CD4-positive, alpha-beta T cell treated with Interleukin-4 for 1 hour (primary cell): ENCODE measurements at regions not wholly inside any gene's neighbourhood (a gene's known extent, or its start where the extent isn't known, plus 50 kb on each side); places are given as distances from the start of the nearest gene placed in this dataset.
"Not testable (repeated sequence)": the region's sequence is repeated elsewhere in the genome, so short reads cannot be mapped to it uniquely, and the experiment has no call there.

Experiments
- DNase-seq, 2 donors: peaks; one replicate each; pipeline ENCODE4 v3.0.0-alpha.2; 2020 to 2022

DNA sequence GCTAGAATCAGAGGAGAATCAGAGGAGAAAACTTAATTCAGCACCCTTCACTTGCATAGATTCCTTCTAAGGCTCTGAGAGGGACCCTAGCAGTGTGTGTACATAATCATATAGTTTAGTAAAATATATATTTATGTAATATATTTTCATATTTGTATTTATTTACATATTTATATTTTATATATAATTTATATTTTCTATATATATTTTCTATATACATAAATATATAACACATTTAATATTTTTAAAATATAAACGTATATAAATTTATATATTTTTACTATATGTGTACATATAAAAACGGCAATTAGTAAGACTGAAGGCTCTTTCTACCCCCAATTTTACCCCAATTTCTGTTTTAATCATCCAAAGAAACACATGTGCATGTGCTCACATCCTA, 80.3 kb downstream of the NXPE2 start:
- no peak for DNase-seq

DNA sequence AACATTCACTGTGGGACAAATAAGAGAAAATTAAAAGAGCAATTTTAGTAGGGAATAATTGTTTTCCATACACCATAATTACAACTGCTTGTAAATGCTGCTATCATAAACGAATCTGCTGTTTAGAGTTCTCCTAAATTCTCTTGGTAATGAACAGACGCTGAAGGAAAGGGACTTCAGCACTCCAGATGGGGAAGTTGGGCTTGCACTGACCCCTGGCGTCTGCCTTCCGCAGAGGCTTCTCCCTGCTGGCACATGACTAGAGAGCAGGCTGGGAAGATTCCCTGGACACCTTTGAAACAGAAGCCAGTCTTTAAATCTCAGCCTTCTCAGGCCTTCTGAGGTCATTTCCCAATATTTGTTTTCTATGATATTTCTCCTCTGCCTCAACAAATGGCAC, 84.1 kb downstream of the NXPE2 start:
- DNase-seq, result no peak

DNA sequence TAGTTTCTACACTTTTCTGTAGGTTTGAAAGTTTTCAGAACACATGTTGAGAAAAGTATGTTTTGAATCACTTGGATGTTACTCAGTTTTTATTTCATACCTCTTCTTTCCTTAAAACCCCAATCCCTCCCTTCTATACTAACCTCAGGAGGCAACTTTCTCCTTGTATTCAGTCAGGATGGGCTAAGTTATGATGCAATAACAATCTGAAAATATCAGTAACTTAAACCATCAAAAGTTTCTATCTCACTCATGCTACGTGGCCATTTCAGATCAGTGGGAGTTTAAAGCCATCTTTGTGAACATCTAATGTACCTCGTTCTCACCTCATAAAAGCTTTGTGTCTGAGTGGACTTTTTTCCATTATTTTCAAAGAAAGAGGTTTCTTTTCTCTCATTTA, 86.2 kb downstream of the NXPE2 start:
- DNase-seq, result no peak

DNA sequence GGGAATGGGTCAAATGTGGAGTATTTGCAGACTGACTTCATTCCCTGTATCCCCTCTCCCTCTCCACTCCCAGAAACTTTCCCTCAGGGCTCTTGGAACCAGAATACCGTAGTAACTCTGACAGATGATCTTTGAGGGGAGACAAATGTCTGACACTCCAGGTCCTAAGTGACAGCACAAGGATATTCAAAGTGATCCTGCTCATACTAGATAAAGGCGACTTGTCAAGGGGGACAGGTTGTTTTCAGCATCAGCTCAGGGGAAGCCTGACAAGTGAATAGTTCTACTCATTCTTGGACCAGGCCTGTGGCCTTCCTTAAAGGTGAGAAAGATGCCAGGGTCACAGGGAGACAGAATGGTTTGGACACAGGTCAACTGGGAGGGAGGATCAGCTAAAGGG, 92.8 kb downstream of the NXPE2 start:
- DNase-seq, result no peak

DNA sequence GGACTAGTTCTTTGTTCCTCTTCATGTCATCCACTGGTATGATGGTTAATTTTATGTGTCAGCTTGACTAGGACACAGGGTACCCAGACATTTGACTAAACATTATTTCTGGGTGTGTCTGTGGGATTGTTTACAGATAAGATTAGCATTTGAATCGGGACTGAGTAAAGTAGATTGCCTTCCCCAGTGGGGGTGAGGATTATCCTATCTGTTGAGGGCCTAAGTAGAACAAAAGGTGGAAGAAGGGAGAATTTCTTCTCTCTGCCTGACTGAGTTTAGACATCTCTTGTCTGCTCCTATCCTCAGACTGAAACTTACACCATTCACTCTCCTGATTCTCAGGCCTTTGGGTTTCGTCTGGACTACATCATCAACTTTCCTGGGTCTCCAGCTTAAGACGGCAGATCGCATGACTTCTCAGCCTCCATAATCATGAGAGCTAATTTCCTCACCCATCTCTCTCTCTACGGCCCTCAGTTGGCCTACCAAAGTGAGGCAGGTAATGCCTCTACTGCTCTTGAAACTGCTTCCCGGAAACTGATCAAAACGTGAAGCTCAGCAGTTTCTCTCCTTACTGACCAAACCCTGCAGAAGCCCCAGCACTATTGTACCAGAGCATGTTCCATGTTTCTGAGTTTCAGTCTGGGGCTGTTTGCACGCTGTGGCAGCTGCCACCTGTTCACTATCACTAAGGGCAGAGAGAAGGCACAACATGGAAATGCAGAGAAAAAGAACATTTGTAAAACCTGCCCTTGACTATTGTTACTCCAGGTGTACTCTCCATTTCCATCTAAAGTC, 95.4 kb downstream of the NXPE2 start:
- DNase-seq, result no peak

DNA sequence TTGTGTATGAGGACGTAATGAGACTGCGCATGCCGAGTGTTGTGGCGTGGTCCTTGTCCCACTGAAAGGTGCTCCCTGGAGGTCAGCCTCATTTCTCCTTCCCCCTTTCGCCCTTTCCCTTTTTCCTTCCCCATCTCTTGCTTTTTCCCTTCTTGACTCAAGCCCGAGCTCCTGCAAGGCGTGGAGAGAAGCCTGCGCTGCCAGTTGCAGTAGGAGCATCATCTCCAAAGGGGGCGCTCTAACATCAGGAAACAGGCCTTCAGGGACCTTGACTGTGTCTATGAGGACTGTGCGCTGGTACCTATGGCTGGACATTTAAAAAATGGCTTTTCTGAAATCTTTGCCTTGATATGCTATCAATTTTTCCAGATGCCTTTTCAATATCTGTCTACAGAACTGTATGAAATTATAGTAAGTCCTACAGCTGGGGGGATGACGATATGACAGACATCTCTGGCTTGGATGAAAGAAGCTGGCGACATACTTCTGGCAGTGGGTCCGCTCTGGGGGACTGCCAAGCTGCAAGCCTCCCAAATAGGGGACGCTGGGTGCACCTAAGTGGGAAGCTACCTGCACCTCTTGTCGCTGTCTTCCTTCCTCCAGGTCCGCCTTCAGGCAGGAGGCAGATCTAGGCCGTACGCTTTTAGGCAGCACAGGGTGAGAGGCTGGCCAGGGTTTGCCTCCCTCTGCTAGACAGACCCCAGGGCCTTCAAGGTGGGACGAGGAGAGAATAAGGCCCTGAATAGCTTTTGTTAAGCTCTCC, 96.5 kb downstream of the NXPE2 start:
- peak in 1 of 2 donors; percentile 6 for DNase-seq

DNA sequence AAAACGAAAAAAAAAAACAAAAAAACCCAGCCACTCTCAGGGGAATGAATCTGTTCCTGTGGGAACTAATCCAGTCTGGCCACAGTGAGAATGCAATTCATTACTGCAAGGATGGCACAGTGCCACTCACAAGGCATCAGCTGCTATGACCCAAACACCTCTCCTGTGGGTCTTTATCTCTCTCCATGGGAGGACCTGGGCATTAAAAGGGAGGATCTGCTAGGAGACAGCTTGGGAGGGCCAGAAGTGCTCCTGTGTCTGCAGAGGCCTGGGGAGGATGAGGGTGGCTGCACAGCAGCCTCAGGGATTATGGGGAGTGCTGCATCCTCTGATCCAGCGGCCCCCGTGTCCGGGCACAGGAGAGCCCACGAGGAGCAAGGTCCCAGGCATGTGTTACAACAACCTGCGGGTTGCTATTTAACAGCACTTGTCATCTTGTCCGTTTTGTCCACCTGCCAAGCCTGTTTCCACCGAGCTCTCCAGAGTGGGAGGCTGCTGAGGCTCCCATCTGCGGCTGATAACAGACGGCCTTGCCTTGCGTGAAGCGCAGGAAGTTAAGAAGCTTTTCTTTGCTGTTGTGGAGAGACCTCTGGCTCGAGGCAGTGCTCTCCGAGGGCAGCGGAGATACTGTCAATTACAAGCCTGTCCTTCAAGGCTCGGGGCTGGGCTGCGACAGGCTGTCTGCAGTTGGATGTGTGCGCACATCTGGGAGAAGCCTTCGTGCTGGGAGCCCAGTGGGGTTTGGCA, 97.7 kb downstream of the NXPE2 start:
- no peak for DNase-seq

DNA sequence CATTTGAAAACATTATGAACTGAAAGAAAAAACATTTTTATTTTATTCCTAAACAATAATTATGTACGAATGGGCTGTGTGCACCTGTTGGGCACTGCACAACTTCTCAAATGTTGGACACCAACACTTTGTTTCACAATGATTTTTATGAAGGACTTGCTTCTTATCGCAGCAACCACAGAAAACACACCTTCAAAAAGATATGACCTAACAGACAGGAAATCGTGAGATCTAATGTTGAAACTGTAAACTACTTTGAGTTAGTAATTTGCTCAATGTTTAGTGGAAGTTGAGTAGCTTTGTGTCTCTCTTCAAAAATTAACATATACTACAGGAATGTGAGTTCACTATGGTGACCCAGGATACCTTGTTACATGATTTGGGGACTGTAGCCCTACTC, 98.6 kb downstream of the NXPE2 start:
- DNase-seq, result no peak

DNA sequence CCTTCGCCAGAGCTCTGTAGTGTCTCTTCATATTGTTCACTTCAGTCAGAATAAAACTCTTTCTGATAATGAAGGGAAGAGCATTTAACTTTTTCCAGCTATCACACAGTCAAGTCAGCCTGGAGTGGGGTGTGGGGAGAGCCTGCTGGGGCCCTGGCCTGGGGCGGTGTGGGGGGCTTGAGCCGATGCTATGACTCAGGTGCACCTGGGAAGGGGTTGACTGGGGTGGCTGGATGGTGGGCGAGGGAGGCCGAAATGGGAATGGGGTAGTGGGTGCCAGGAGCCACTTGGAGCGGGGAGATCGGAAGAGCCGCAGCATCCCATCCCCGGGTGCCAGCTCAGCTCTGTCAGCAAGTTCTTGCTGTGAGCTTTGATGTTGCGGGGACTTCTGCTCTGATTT, 100.9 kb downstream of the NXPE2 start:
- DNase-seq, result no peak

DNA sequence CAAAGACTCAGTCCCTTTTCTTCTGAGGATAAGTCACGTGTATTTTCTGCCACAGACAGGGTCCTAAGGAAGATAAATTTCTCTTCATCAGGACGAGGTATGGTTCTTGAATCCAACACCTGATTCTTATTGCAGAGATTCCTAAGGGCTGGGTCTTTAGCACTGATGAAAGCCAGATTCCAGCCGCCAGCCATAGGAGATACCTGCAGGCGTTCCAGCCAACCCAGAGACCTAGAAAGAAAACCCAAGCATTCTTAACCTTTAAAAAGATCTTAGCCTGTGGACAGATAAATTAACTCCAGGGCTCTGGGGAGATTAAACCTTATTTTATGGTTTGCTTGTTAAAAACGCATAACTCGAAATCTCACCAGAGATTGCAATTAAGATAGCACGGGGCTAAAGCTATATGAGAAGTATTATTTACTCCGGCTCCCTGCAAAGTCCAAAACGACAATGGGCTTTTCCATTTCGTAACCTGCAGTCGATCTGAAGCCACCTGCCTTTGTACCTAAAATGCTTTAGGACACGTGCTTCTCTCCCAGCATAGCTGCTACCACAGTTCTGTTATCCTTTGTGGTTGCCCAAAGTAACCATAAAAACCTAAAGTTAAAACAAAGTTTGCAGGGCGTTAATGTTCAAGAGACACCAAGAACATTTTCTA, 104.5 kb downstream of the NXPE2 start:
- DNase-seq, result no peak

DNA sequence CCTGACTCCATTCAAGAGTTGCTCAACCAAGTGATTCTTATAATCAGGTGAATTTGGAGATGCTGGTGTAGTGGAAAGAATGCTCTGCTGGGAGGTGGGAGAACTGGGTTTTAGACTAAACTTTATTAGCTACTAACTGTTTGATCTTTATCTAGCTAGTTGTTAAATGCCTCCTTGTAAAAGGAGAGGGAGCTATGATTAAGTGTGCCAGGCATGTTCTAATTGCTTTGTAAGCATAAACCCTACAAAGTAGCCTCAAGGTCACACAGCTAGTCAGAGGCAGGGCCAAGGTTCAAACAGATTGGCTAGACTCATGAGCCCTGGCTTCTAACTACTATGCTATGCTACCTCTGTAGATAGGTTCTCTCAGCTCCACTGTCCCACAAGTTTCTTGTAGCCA, 105.5 kb downstream of the NXPE2 start:
- no peak for DNase-seq

DNA sequence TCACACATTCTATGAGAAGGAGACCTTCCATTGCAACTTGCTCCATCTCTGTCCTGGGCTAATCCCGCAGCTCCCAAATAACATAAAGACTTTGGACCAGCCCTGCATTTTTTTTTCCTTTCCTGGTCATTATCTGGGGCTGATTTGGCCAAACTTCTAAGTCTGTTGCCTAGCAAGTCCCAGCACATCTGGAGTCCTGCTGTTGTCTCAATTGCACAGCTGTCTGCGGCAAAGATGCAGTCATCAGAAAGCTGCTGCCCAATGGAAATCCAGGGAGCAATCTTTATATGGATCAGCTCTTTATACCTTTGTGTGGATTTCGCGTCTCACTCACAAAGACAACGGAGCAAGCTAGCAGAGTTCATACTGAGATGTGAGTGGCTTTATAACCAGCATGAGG, 105.9 kb downstream of the NXPE2 start:
- DNase-seq, result no peak

DNA sequence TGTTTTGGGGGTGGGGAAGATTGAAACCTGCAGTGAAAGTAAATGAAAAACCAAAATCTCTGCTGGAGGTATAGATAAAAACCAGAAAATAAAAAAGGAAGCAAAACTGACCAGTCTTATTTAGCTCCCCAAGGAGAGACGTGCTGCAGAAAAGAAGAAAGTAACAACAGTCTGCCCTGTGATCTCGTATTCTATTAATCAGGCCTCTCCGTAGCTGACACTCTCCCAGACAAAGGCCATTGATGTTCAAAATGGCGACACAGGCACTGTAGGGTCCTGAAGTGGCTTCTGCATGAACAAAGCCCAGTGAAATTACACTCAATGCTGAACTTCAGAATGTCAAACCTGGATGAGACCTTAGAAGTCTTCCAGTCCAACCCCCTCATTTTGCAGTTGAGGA, 106.6 kb downstream of the NXPE2 start:
- no peak for DNase-seq

DNA sequence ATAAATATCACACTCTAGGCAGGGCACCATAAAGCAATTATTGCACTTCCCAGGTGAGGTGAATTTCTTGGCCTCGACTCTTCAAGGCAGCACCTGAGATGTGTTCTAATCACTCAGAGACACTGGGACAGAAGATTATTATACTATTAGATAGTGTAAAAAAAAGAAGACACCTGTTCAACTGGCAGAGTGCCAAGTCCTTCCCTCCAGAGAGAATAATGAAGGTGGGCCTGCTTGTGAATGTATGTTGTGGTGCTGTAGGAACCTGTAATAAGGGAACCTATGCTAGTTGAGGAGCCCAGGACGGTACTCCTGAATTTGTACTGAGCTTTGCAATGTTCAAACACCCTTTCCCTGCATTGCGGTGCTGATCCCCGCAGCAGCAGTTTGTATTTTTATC, 107.5 kb downstream of the NXPE2 start:
- no peak for DNase-seq

DNA sequence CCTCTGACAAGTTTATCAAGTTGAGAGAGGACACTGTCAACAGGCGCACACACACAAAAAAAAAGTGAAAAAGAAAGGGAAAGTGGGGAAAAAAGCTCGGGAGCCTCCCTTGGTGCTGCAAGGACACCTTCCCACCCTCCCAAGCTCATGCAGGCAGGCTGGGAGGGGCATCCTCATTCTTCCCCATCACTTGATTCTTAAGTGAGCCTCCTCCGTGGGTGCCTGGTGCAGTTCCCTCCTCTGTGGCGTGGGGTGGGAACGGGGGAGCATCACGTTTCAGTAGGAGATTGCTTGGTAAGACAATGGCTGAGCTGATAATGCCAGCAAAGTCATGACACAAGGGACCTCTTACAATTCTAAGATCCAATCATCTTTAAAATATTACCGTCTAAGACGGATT, 108.8 kb downstream of the NXPE2 start:
- no peak for DNase-seq

DNA sequence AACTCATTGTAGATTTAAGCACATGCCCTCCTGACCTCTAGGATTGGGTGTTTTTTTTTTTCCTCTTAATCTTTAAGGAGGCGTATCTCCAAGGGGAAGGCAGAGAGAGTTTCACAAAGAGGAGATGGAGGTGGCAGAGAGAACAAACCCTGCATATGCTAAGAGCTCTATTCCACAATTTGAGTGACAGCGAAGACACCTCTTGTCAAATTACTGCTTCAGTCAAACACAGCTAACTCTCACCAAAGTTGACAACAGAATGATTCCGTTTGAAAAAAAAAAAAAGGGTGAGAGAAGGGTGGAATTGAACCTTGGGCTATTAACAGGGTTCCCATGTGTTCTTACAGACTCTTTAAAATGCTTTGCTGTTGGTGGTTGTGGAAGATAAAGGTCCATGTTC, 112.6 kb downstream of the NXPE2 start:
- DNase-seq, result no peak

DNA sequence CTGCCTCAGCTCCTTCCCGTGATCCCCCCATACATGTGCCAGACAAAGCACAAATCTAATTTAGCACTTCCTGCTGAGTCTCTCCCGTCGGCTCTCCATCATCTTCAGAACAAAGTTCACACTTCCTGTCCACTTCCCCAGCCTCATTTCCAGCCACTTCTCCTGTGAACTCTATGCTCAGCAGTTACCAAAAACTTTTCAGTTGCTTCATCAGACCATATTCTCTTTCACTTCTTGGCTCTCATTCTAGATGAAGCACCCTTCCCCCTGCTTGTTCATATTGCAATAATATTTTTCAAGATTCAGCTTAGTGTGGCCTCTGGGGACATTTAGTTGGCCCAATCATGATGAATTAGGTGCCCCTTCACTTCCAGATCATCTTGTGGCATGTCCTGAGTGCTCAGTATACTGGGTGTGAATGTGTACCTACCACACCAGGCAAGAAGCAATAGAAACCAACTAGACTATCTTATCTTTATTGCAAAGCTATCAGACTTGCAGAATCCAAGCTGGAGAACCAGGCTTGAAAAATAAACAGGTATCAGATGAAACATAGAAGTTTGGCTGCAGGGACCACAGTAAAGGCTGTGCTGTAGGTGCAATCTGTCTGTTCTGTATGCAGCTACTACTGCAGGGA, 115.8 kb downstream of the NXPE2 start:
- DNase-seq, result no peak

DNA sequence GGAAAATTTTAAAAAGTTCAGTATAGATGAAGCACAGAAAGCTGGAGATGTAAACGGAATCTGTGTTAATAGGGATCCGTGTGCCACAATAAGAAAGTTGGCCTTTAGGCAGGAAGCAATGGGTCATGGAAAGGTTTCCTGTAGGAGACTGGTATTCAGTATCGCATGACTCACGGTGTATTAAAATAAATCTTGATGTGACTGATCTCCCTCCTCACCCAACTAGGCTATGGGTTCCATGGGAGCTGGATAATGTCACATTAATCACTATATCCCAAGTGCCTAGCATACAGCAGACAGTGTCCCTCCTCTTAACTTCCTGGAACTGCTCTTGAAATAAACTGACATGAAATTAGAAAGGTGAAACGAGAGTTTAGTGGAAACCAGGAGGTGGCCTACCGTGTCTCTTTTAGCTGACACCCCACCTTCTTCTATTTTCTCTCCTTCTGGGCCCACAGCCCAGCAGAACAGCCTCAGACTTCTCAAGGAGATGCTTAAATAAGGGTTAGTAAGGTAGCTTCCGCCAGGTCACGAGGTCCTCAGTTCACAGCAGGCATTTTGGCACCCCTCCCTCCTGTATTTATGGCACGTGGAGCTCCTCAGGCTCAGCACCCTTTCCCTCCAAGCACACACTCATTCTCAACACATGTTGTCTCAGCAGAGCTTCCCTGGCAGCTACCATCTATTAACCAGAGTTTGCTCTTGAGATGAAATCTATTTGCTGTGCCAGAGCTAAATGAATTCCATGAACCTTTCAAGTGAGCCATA, 118.8 kb downstream of the NXPE2 start:
- no peak for DNase-seq

DNA sequence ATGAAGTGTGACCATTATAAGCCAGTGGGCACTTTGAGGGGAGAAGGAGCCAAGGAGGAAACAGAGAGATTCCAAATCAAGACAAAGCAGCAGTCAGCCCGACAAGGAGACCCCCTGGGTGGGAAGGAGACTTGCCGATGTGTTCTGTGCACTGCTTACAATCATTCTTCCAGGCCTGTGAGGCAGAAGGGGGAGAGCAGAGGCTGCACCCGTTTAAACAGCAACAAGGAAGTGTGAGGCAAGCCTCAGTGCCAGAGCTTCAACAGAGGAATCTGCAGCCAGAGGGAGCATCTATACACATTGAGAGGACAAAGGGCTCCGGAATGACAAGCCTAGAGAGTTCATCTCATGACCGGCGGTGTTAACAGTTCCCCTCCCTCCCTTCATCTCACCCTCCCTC, 121.1 kb downstream of the NXPE2 start:
- DNase-seq, result no peak

DNA sequence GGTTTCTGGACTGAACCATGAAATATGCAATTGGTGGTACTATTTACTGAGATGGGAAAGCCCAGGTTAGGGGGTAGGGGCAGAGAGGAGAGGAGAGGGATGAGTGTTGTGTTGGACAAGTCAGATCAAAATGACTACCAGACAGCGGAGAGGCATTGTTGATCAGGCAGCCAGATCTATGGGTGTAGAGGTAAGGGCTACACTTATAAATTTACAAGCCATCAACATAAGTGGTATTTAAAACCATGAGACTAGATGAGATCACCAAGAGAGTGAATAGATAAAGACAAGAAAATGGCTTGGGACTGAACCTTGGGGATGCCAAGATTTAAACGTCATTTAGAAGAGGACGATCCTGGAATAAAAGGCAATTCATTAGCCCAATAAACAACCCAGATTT, 123.4 kb downstream of the NXPE2 start:
- DNase-seq, result no peak

DNA sequence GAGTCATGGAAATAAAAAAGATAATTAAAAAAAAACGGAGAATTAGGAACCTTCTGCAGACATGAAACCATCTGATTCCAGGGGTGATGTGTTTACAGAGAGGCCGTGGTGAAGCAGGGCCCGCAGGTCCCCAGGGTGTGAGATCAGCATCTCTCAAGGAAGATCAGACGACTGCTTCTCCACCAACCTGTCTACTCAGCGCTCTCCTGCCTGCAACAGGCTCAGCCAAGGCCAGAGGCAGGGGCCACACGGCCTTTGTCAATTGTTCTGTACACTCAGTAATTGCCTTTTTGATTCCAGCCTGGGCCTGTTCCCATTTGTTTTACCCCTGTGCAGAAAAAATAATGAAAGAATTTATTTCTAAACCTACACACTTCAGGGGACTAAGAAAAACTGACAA, 124.6 kb downstream of the NXPE2 start:
- DNase-seq, result no peak

DNA sequence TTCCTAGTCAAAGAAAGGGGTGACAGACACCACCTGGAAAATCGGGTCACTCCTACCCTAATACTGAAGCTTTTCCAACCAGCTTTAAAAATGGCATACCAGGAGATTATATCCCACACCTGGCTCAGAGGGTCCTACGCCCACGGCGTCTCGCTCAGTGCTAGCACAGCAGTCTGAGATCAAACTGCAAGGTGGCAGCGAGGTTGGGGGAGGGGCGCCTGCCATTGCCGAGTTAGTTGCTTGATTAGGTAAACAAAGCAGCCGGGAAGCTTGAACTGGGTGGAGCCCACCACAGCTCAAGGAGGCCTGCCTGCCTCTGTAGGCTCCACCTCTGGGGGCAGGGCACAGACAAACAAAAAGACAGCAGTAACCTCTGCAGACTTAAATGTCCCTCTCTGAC, 127.1 kb downstream of the NXPE2 start:
- DNase-seq, result not testable (repeated sequence)
